SK-N-SH (cell line): ENCODE measurements at regions not wholly inside any gene's neighbourhood (a gene's known extent, or its start where the extent isn't known, plus 50 kb on each side); places are given as distances from the start of the nearest gene placed in this dataset.

ENCODE experiments used
- CTCF ChIA-PET: fragments of 300-600, 350-600 bp; formaldehyde crosslinking; extraction: SDS; loops from one replicate; lab custom pipeline; 2021; lab: Yijun Ruan, JAX
- POLR2A ChIA-PET: fragments of 350-600 bp; sonication (Branson Sonifier 250); formaldehyde crosslinking; extraction: SDS; loops from one replicate; lab custom pipeline; 2020; ENCODE audit warnings: antibody characterized with exemption, inconsistent platforms; lab: Yijun Ruan, JAX
- DNase-seq: peaks from one replicate; pipeline ENCODE4 v3.0.0; 2012
- H2AFZ ChIP-seq: fragments of 200-600 bp; sonication (generic); 2 replicates; pipeline ENCODE4 v1.8.1; 2016; ENCODE audit warnings: antibody characterized with exemption, mild to moderate bottlenecking, low read depth
- H3F3A ChIP-seq: fragments of 200-600 bp; sonication (generic); replicated peaks from 2 replicates; pipeline ENCODE3; 2016; ENCODE audit warnings: antibody characterized with exemption, mild to moderate bottlenecking; ENCODE audit not compliant: insufficient read depth
- H3K27ac ChIP-seq, 2 experiments: fragments of 200-500 bp in 1 of 2; fragments of 200-600 bp in 1 of 2; sonication (Bioruptor generic) in 1 of 2; sonication (generic), shearing (Covaris generic) in 1 of 2; 2 replicates each; pipeline versions ENCODE4 v1.5.1 to v1.6.1; 2014 to 2016; ENCODE audit warnings: low read depth in 2 of 2, inconsistent platforms in 1 of 2, low read length in 1 of 2, mild to moderate bottlenecking in 1 of 2, mixed read lengths in 1 of 2
- H3K27me3 ChIP-seq: fragments of 200-600 bp; sonication (generic), shearing (Covaris generic); 2 replicates; pipeline ENCODE4 v1.6.1; 2016; ENCODE audit warnings: mixed run types; ENCODE audit not compliant: insufficient read depth
- H3K36me3 ChIP-seq, 2 experiments: fragments of 200-500 bp in 1 of 2; fragments of 200-600 bp in 1 of 2; sonication (Bioruptor generic) in 1 of 2; sonication (generic) in 1 of 2; replicated peaks in 1 of 2; 2 replicates each; pipeline versions ENCODE3 to v1.5.1; 2014 to 2016; ENCODE audit warnings: low read length in 1 of 2, mild to moderate bottlenecking in 1 of 2; ENCODE audit not compliant: insufficient read depth in 2 of 2, control insufficient read depth in 1 of 2
- H3K4me1 ChIP-seq, 2 experiments: fragments of 200-500 bp in 1 of 2; fragments of 200-600 bp in 1 of 2; sonication (Bioruptor generic) in 1 of 2; sonication (generic), shearing (Covaris generic) in 1 of 2; 2 replicates each; pipeline versions ENCODE4 v1.5.1 to v1.6.1; 2014 to 2016; ENCODE audit warnings: low read depth in 1 of 2, low read length in 1 of 2, mixed run types in 1 of 2; ENCODE audit not compliant: insufficient read depth in 2 of 2, control insufficient read depth in 1 of 2
- H3K4me2 ChIP-seq: fragments of 200-600 bp; sonication (generic), shearing (Covaris generic); 2 replicates; pipeline ENCODE4 v1.6.1; 2017; ENCODE audit warnings: mixed run types
- H3K4me3 ChIP-seq, 2 experiments: fragments of 200-500 bp in 1 of 2; fragments of 200-600 bp in 1 of 2; sonication (Bioruptor generic) in 1 of 2; sonication (generic), shearing (Covaris generic) in 1 of 2; 2 replicates each; pipeline versions ENCODE4 v1.5.1 to v1.8.1; 2014 to 2016; ENCODE audit warnings: low read depth in 2 of 2, inconsistent platforms in 1 of 2, low read length in 1 of 2, mild to moderate bottlenecking in 1 of 2, mixed read lengths in 1 of 2, moderate library complexity in 1 of 2
- H3K79me2 ChIP-seq: fragments of 200-600 bp; sonication (generic); 2 replicates; pipeline ENCODE4 v1.8.1; 2017; ENCODE audit warnings: mild to moderate bottlenecking; ENCODE audit not compliant: insufficient read depth
- H3K9ac ChIP-seq: fragments of 200-600 bp; sonication (generic); 2 replicates; pipeline ENCODE4 v1.6.1; 2017; ENCODE audit warnings: mixed run types
- H3K9me2 ChIP-seq: fragments of 200-600 bp; sonication (generic); 2 replicates; pipeline ENCODE4 v1.6.1; 2017; ENCODE audit warnings: mixed run types
- H3K9me3 ChIP-seq: fragments of 200-600 bp; sonication (generic); 2 replicates; pipeline ENCODE4 v1.6.1; 2017; ENCODE audit warnings: mixed run types, mild to moderate bottlenecking, moderate library complexity
- H4K20me1 ChIP-seq: fragments of 200-600 bp; sonication (generic); 2 replicates; pipeline ENCODE4 v1.6.1; 2017; ENCODE audit warnings: mild to moderate bottlenecking, mixed run types; ENCODE audit not compliant: insufficient read depth
- CHD2 ChIP-seq: fragments of 150-350 bp; IDR thresholded peaks from 2 replicates; pipeline ENCODE4 v1.6.1; 2018; ENCODE audit warnings: low read length; ENCODE audit not compliant: partially characterized antibody
- FOXM1 ChIP-seq: IDR thresholded peaks from 2 replicates; pipeline ENCODE4 v1.4.0; 2012; ENCODE audit warnings: low read depth, mild to moderate bottlenecking
- GABPA ChIP-seq: IDR thresholded peaks from 2 replicates; pipeline ENCODE4 v1.4.0; 2012; ENCODE audit warnings: low read depth, mild to moderate bottlenecking
- GATA2 ChIP-seq: sonication (generic); formaldehyde crosslinking; IDR thresholded peaks from 2 replicates; pipeline ENCODE4 v1.5.0; 2020; ENCODE audit warnings: mild to moderate bottlenecking, missing genetic modification reagents
- MXI1 ChIP-seq: IDR thresholded peaks from 2 replicates; pipeline ENCODE4 v1.6.1; 2012; ENCODE audit warnings: mild to moderate bottlenecking, low read depth, low read length, improper control_type of control experiment
- SMC3 ChIP-seq: IDR thresholded peaks from 2 replicates; pipeline ENCODE4 v1.6.1; 2012; ENCODE audit warnings: low read depth, low read length, improper control_type of control experiment
- TCF12 ChIP-seq: IDR thresholded peaks from 2 replicates; pipeline ENCODE4 v1.4.0; 2012
- WGBS: methylation state at CpG from one replicate; pipeline ENCODE4 v1.1.6; 2017; ENCODE audit warnings: low lambda C conversion rate; 5-methylcytosine and 5-hydroxymethylcytosine counted together
- TF ChIP-seq, protein P1 (sequence below): IDR thresholded peaks from 2 replicates; pipeline ENCODE4; 2012
- TF ChIP-seq, protein P2 (sequence below): fragments of 200-600 bp; sonication (generic); IDR thresholded peaks from 2 replicates; pipeline ENCODE4 v1.6.1; 2017; ENCODE audit warnings: antibody characterized with exemption, mild to moderate bottlenecking, moderate library complexity

DNA sequence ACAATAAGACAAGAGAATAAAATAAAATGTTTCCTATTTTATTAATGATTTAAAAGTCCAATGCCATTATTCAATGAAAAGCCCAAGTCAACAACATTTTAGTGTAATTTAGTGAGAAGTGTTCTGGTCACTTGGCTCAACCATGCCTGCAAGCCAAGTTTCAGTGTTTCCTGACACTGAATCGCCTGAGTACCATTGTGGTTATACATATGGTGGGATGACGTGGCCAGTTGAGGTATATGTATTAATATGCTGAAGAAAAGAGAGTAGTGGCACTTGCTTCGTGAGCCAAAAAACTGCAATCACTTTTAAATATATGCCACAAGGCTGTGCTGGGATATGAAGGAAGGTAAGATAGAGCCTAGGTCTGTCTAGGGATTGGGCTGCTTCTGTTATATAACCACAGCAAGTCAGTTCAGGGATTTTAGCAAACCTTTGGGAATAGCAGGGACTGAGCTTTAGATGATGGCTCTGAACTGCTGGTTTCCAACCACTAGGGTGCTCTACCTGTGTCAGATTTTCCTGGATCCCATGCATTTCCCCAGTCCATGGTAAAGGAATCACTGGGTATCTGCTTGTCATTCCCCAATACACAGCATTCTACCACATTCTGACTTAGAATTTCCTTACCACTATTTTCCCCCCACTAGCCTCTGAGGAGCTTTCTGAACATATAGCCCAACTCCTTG lies 214.0 kb upstream of the PRPS1L1 start:
- ChIA-PET CTCF (interaction anchor here (0.6 to 1.8 kb wide), 4 partner anchors 22 to 472 kb away, joined by 3 to 5 read pairs (median 3); no protein-coding TSS in a partner anchor), POLR2A (no interaction called here)
- Histone ChIP-seq H3K9me2 (no peaks in the 10 kb centered on the region), H3K36me3 (no peaks in the 10 kb centered on the region), H3K27me3 (peaks cover 5% of the 10 kb centered on the region; the same call in 1 of the 2 replicates), H3F3A (no peaks in the 10 kb centered on the region), H3K4me2 (no peak overlapping the region), H3K27ac (no peak overlapping the region), H3K9me3 (no peaks in the 10 kb centered on the region), H3K4me3 (no peak overlapping the region), H4K20me1 (no peaks in the 10 kb centered on the region), H2AFZ (no peak overlapping the region), H3K79me2 (no peaks in the 10 kb centered on the region), H3K9ac (no peak overlapping the region), H3K4me1 (no peaks in the 10 kb centered on the region)
- WGBS: 0% methylated on average over 3 of the region's 3 CpGs
- TF ChIP-seq FOXM1: no peak
- TF ChIP-seq CHD2: no peak
- TF ChIP-seq TCF12: no peak
- no peak for DNase-seq

DNA sequence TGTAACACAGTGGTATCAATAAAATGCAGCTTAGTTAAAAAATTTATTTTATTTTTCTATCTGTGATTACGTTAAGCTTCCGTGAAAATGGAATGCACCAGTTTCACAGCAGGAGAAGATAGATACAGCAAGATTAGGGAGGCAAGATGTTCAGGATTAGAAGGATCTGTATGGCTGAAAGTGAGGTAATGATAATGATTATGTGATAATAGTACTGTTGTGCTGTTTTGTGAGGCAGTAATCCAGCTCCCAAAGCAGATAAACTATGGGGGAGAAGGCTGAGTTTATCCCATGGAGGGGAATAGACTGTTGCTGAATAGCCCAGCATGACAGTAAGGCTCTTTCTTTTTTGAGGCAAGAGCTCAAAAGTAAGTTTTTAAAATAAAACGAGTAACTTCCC lies 216.1 kb upstream of the PRPS1L1 start:
- H2AFZ ChIP-seq: no peak overlapping the region
- H3K9me2 ChIP-seq: no peaks in the 10 kb centered on the region
- H3K27ac ChIP-seq: no peak overlapping the region
- H3K27me3 ChIP-seq: peaks cover 5% of the 10 kb centered on the region; the same call in 1 of the 2 replicates
- CTCF ChIA-PET: interaction anchor here (1.2 to 1.3 kb wide), 2 partner anchors 33 to 78 kb away, joined by 3 to 4 read pairs; no protein-coding TSS in a partner anchor
- no peaks in the 10 kb centered on the region for H3K9me3 ChIP-seq
- H3K4me3 ChIP-seq: no peak overlapping the region
- TF ChIP-seq SMC3: no peak
- TF ChIP-seq, protein P1, sequence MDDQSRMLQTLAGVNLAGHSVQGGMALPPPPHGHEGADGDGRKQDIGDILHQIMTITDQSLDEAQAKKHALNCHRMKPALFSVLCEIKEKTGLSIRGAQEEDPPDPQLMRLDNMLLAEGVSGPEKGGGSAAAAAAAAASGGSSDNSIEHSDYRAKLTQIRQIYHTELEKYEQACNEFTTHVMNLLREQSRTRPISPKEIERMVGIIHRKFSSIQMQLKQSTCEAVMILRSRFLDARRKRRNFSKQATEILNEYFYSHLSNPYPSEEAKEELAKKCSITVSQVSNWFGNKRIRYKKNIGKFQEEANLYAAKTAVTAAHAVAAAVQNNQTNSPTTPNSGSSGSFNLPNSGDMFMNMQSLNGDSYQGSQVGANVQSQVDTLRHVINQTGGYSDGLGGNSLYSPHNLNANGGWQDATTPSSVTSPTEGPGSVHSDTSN: no peak
- no peak for TF ChIP-seq GABPA
- no peak for TF ChIP-seq MXI1
- TF ChIP-seq, protein P2, sequence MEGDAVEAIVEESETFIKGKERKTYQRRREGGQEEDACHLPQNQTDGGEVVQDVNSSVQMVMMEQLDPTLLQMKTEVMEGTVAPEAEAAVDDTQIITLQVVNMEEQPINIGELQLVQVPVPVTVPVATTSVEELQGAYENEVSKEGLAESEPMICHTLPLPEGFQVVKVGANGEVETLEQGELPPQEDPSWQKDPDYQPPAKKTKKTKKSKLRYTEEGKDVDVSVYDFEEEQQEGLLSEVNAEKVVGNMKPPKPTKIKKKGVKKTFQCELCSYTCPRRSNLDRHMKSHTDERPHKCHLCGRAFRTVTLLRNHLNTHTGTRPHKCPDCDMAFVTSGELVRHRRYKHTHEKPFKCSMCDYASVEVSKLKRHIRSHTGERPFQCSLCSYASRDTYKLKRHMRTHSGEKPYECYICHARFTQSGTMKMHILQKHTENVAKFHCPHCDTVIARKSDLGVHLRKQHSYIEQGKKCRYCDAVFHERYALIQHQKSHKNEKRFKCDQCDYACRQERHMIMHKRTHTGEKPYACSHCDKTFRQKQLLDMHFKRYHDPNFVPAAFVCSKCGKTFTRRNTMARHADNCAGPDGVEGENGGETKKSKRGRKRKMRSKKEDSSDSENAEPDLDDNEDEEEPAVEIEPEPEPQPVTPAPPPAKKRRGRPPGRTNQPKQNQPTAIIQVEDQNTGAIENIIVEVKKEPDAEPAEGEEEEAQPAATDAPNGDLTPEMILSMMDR: no peak
- no peak for TF ChIP-seq GATA2 (CRISPR knock-in tag)
- H3F3A ChIP-seq: no peaks in the 10 kb centered on the region
- POLR2A ChIA-PET: no interaction called here
- H3K79me2 ChIP-seq: no peaks in the 10 kb centered on the region
- no peak overlapping the region for H3K9ac ChIP-seq
- DNase-seq: no peak
- H4K20me1 ChIP-seq: no peaks in the 10 kb centered on the region
- H3K36me3 ChIP-seq: no peaks in the 10 kb centered on the region
- no peaks in the 10 kb centered on the region for H3K4me1 ChIP-seq
- no peak overlapping the region for H3K4me2 ChIP-seq
- 6% methylated on average over 3 of the region's 3 CpGs for WGBS
